ENCODE measurements at regions not wholly inside any gene's neighbourhood (a gene's known extent, or its start where the extent isn't known, plus 50 kb on each side); places are given as distances from the start of the nearest gene placed in this dataset.
A peak's percentile ranks its signal among the peaks of the same experiment; 100 is the strongest.

GRCh38 chrX:116226665-116227484 lies 56.3 kb downstream of the AGTR2 start:
- DNase-seq = no peak

DNA sequence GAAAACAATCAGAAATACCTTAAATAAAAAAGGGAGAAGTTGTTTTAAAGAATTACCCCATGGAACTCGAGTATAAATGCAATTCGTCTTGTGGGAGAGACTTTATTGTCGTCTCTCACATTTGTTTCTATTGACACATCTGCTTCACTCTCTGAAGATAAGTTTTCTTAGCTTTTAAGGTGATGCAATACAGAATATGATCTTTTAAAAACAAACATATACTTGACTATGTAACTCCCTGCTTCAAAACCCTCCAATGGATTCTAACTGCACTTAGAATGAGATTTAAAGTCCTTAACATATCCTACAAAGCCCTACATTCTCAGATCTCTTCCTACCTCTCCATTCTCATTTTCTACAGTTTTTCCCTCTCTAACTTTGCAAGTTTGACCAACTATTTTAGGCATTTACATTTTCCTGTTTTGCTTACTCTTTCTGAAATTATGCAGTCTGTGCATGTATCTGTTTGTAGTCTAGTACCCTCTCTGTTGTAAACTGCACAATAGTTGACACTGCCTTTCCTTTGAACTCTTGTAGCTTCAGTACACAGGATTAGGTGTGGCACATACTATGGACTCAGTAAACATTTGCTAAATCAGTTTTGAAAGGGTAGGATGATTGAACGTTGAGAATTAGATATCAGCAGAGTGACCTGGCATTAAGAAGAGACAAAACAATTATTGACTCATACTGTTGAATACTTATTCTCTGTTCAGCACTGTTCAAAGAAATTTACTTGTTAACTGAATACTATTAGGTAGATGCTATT lies 59.8 kb downstream of the AGTR2 start:
- no peak for DNase-seq

GRCh38 chrX:116232833-116233232 lies 62.3 kb downstream of the AGTR2 start:
- DNase-seq = no peak

DNA sequence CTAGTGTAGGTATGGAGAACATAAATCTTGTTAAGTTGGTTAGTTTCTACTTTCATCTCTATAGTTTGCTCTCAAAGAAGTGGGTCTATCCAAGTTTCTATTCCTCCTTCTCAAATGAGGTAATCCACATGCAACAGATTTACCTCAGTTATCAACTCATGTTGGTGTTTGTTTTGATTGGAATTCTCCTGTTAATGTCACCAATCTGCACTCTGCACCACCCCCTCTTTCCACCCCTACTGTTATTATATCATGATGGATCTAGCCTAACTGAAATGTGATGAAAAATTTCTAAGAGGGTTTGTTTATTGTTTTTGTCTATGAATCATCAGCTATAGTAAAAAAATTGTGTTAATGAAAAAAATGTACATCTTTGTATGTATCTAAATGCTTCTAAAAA lies 66.1 kb downstream of the AGTR2 start:
- DNase-seq = no peak

GRCh38 chrX:116238093-116238492 lies 67.5 kb downstream of the AGTR2 start:
- DNase-seq = no peak

- no peak for DNase-seq
These were observed 68.2 kb downstream of the AGTR2 start for GRCh38 chrX:116238567-116239255.

DNA sequence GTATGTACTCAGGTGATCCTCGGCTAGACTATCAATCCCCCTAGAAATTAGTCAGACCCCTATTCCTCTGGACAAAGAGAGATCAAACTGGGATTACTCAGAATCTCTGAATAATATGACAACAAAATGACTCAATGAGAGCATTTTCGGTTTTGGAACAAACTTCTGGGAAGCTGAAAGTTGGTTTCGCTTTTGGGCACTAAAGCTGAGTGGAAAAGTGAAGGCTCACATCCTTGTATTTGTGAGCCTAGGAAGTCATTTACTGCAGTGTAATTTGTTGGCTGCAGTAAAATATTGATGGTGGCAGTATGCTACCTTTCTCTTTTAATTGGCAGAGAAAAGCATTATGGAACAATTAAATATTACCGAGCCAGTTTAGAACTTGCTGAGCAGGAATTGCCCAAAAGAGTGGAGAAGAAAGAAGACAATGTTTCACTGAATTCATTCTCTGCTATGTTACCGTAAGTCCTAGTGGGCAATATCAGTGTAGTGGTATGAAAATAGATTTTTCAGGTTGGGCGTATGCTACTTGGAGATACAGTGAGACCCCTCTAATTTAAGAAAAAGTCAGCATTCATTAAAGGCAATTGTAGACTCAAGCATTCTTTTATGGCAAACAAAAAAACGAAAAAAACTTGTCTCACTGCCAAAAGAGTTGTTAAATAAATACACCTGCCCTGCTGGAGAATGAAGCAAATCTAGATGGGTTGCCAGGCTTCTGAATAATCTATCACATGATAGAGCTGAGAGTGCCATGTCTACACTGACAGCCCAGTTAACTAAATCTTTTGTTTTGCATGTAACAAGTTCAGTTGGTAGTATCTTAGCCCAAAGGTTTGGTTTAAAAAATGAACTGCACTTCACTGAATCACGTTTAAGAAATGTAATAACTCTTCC lies 69.6 kb downstream of the AGTR2 start:
- no peak for DNase-seq

DNA sequence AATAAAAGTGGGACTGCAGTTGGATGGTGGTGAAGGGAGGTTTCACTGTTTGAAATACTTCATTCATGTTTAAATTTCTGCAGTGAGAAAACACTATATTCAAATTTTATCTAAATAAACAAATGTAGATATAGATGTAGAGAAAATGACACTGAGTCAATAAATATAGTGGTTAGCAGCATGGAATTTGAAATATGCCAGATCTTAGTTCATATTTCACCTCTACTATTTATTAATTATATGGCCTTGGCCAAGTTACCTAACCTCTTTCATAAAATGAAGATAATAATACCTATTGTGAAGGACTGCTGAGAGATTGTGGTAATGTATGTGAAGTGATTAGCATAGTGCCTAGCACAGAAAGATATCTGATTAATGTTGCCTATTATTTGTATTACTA lies 70.5 kb downstream of the AGTR2 start:
- no peak for DNase-seq

DNA sequence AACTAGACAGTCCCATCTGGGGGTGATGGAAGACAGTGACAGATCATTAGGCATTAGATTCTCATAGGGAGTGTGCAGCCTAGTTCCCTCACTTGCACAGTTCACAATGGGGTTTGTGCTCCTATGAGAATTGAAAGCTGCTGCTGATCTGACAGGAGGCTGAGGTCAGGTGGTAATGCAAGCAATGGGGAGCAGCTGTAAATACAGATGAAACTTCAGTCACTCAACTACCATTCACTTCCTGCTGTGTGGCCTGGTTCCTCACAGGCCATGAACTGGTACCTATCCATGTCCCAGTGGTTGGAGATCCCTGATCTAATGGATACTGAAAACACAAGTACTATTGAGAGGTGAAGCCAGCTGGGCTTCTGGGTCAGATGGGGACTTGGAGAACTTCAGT lies 72.5 kb downstream of the AGTR2 start:
- no peak for DNase-seq

GRCh38 chrX:116246261-116246660 lies 75.7 kb downstream of the AGTR2 start:
- DNase-seq = no peak

DNA sequence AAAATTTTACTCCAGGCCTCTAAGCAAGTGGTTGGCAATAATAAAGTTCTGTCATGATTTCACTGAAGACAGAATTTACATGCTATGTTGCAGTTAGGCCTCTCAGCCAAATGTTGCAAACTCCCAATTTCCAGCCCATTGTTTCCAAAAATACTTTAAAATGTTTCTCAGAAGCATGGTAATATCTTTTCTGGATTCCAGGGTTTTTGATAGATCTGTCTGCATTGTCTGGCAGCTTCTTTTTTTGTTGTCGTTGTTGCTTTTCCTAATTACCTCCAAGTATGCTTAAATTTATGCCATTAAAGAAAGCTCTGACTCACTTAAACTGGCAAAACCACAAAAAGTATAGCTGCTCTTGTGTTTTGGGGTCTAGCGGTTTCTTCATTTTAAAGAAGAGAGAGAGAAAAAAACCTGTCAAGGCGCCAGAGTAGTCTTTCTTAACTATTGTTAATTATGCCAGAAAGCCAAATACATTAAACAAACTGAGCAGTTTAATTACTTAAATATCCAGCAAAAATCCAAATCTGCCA lies 97.0 kb downstream of the AGTR2 start:
- no peak for DNase-seq

GRCh38 chrX:116272322-116272721 lies 101.8 kb downstream of the AGTR2 start:
- DNase-seq = no peak

DNA sequence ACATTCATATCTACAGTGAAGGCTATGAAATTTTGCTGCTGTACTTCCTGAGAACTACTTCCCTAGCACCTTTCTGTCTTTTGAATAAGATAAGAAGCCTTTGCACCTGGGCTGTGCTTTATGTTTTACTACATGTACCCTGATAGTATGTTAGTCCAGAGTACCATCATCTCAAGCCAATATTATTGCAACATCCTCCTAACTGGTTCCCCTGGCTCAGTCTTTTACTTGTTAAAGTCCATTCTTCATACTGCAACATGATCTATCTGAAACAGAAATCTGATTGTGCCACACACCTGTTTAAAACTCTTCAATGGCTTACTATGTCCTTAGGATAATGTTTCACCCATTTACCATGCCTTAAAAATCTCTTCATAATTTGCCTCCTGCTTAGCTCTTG lies 102.3 kb downstream of the AGTR2 start:
- no peak for DNase-seq

- no peak for DNase-seq
These were observed 105.7 kb downstream of the AGTR2 start for GRCh38 chrX:116276261-116276660.

DNA sequence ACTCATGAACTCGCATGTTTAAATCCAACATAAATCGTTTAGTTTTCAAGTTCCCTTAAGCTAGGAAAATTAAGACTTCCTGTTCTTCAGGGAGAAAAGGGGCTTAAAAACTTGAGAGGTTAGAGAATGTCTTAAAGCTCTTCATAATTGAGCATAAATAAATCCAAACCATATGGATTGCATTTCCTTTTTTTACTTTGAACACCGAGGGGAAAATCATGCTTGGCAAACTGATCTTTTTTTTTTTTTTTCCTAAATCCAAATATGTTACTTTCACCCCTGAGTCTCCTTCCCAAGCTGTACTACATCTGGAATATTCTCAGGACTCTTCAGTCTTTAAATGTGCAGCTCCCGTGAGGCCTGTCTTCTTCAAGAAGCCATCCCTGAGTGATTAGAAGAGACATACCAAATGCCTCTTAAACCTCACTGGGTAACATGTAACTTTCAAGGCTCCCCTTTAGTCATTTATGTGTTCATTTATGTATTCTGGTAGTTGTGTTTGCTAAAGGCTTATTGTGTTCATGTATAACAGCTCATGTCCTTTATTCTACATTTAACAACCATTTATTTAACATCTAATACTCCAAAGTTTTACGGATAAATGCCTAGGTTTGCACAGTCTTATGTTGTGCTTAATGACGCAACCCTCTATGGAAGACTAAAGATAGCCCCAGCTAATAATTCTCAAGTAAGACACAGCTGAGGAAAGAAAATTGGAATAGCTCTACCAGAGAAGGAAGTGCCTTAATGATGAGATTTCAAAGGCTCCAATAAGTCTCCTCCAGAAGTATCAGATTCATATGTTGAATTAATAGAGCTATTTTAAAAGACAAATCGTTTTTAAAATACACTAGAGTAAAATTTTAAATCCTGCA lies 107.0 kb downstream of the AGTR2 start:
- peak; percentile 42 for DNase-seq

GRCh38 chrX:116278826-116279225 lies 108.3 kb downstream of the AGTR2 start:
- no peak for DNase-seq

GRCh38 chrX:116281106-116281505 lies 110.6 kb downstream of the AGTR2 start:
- DNase-seq = no peak

DNA sequence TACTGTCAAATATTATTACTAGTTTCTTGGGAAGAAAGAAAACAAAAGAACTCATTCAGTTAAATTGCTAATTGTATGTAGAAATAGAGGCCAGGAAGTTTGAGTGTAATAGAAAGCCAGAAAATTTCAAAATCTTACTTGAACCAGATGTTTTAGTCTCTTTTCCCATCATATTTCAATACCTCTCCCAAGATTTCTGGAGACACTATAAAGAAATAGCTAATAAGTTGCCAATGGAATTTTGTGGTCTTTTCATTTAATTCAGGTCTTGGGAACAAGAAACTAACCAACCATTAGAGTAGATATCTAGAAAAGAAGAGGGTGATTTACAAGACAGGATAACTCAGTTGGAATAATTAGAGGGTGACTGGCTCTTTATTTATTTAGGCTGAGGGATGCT lies 112.2 kb downstream of the AGTR2 start:
- no peak for DNase-seq

GRCh38 chrX:116284400-116284799 lies 113.9 kb downstream of the AGTR2 start:
- DNase-seq = no peak

DNA sequence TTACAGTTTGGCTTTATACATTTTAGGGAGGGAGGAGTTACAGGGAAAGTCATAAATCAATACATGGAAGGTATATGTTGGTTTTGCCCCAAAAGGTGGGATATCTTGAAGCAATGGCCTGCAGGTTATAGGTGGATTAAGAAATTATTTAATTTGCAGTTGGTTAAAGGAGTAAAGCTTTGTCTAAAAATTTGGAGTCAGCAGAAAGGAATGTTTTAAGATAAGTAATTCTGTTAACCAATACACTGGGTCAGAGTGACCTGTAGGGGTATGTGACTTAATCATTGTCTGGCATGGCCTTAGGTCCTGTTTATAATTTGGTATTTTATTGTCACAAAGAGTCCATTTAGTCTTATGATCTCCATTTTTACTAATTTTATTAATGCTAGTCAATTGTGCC lies 115.0 kb downstream of the AGTR2 start:
- no peak for DNase-seq

DNA sequence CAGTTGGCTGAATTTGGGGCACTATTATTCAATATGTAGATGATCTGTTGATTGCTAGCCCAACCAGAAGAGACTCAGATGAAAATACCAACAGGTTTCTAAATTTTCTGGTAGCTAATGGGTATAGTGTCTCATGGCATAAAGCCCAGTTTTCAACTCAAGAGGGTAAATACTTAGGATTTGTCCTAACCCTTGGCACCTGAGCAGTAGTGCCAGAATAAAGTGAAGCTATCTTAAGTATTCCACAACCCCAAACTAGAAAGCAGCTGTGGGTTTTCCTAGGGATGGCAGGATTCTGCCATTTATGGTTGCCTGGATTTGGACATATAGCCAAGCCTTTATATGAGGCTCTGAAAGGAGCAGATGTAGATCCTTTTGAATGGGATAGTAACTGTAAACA lies 119.0 kb downstream of the AGTR2 start:
- DNase-seq = no peak
